HepG2 (cell line): ENCODE measurements at regions not wholly inside any gene's neighbourhood (a gene's known extent, or its start where the extent isn't known, plus 50 kb on each side); places are given as distances from the start of the nearest gene placed in this dataset.
A peak's percentile ranks its signal among the peaks of the same experiment; 100 is the strongest.

Experiments used
- BORCS8-MEF2B ChIP-seq: sonication (generic); formaldehyde crosslinking; IDR thresholded peaks from 2 replicates; pipeline ENCODE4 v1.8.0; 2022; ENCODE audit warnings: mild to moderate bottlenecking, missing genetic modification reagents
- CTCF ChIP-seq: sonication (generic); formaldehyde crosslinking; IDR thresholded peaks from 2 replicates; pipeline ENCODE4 v1.5.0; 2020; ENCODE audit warnings: mild to moderate bottlenecking, missing genetic modification reagents, moderate library complexity
- ETV5 ChIP-seq: IDR thresholded peaks from 2 replicates; pipeline ENCODE4 v1.6.1; 2018; ENCODE audit warnings: missing biosample characterization, missing genetic modification reagents, inconsistent platforms, borderline replicate concordance
- FOXO4 ChIP-seq: sonication (generic); formaldehyde crosslinking; conservative IDR thresholded peaks from 2 replicates; pipeline ENCODE4 v1.8.1; 2023; ENCODE audit warnings: missing genetic modification reagents
- GABPB1 ChIP-seq: IDR thresholded peaks from 2 replicates; pipeline ENCODE4 v1.6.1; 2016; ENCODE audit warnings: mild to moderate bottlenecking, missing genetic modification reagents, moderate library complexity, missing compliant biosample characterization
- ISL2 ChIP-seq: sonication (generic); formaldehyde crosslinking; IDR thresholded peaks from 2 replicates; pipeline ENCODE4 v1.5.0; 2020; ENCODE audit warnings: missing genetic modification reagents
- KLF9 ChIP-seq: IDR thresholded peaks from 2 replicates; pipeline ENCODE4 v1.6.1; 2016; ENCODE audit warnings: low read depth
- MNT ChIP-seq: fragments of 450-650 bp; IDR thresholded peaks from 2 replicates; pipeline ENCODE4 v1.6.1; 2016
- NR2C2 ChIP-seq: sonication (generic); formaldehyde crosslinking; IDR thresholded peaks from 2 replicates; pipeline ENCODE4 v1.4.0; 2020; ENCODE audit warnings: missing genetic modification reagents, mild to moderate bottlenecking, moderate library complexity, borderline replicate concordance
- POGZ ChIP-seq: sonication (generic); formaldehyde crosslinking; IDR thresholded peaks from 2 replicates; pipeline ENCODE4 v1.4.0; 2020; ENCODE audit warnings: mild to moderate bottlenecking, missing genetic modification reagents
- RNF219 ChIP-seq: sonication (generic); formaldehyde crosslinking; IDR thresholded peaks from 2 replicates; pipeline ENCODE4 v1.5.0; 2020; ENCODE audit warnings: mild to moderate bottlenecking, missing genetic modification reagents
- SAP130 ChIP-seq: IDR thresholded peaks from 2 replicates; pipeline ENCODE4 v1.6.1; 2016; ENCODE audit warnings: low read depth
- SOX13 ChIP-seq, 3 experiments: fragments of 450-650 bp in 1 of 3; sonication (generic) in 1 of 3; formaldehyde crosslinking in 1 of 3; IDR thresholded peaks in 2 of 3; conservative IDR thresholded peaks in 1 of 3; 2 replicates each; pipeline versions ENCODE4 v1.5.0 to v1.6.1; 2016 to 2020; ENCODE audit warnings: antibody characterized with exemption in 1 of 3, mild to moderate bottlenecking in 1 of 3, missing compliant biosample characterization in 1 of 3, missing genetic modification reagents in 1 of 3, moderate library complexity in 1 of 3
- TFAP4 ChIP-seq: sonication (generic); IDR thresholded peaks from 2 replicates; pipeline ENCODE4 v1.6.1; 2016; ENCODE audit warnings: low read depth, borderline replicate concordance
- ZNF33A ChIP-seq: sonication (generic); formaldehyde crosslinking; IDR thresholded peaks from 2 replicates; pipeline ENCODE4 v1.5.1; 2020; ENCODE audit warnings: missing genetic modification reagents, mild to moderate bottlenecking, moderate library complexity, borderline replicate concordance
- ZNF432 ChIP-seq: sonication (generic); formaldehyde crosslinking; IDR thresholded peaks from 2 replicates; pipeline ENCODE4 v1.5.0; 2020; ENCODE audit warnings: missing genetic modification reagents, mild to moderate bottlenecking, borderline replicate concordance
- ZNF501 ChIP-seq: sonication (generic); formaldehyde crosslinking; IDR thresholded peaks from 2 replicates; pipeline ENCODE4 v1.5.1; 2020; ENCODE audit warnings: mild to moderate bottlenecking, moderate library complexity, missing genetic modification reagents
- ZNF503 ChIP-seq: sonication (generic); formaldehyde crosslinking; IDR thresholded peaks from 2 replicates; pipeline ENCODE4 v1.4.0; 2020; ENCODE audit warnings: missing genetic modification reagents
- ZNF644 ChIP-seq: IDR thresholded peaks from 2 replicates; pipeline ENCODE4 v1.6.1; 2016; ENCODE audit warnings: low read depth
- ZNF777 ChIP-seq: sonication (generic); formaldehyde crosslinking; IDR thresholded peaks from 2 replicates; pipeline ENCODE4 v1.4.0; 2020; ENCODE audit warnings: missing genetic modification reagents
- ZNF782 ChIP-seq: sonication (generic); formaldehyde crosslinking; IDR thresholded peaks from 2 replicates; pipeline ENCODE4 v1.4.0; 2020; ENCODE audit warnings: missing genetic modification reagents, mild to moderate bottlenecking, borderline replicate concordance

GRCh38 chr2:16069663-16069932 is 129.2 kb downstream of the MYCN start (continued):
- no peak for TF ChIP-seq MNT
- TF ChIP-seq ZNF503, result peak; percentile 68
- peak; percentile 80 for TF ChIP-seq ZNF644 (CRISPR knock-in tag)
- TF ChIP-seq ZNF432 (CRISPR knock-in tag), result no peak
- no peak for TF ChIP-seq ZNF782 (CRISPR knock-in tag)
- peak; percentile 29; the same call in 1 of the 2 replicates for TF ChIP-seq ETV5 (CRISPR knock-in tag)
- TF ChIP-seq ZNF501 (CRISPR knock-in tag), result no peak
- 0 out of 2 replicates have a peak, but pooled peaks have one; percentile 6 for TF ChIP-seq KLF9 (CRISPR knock-in tag)
- TF ChIP-seq RNF219 (CRISPR knock-in tag), result no peak
- TF ChIP-seq BORCS8-MEF2B, result 0 out of 2 replicates have a peak, but pooled peaks have one; percentile 8
- peak; percentile 22; the same call in 1 of the 2 replicates for TF ChIP-seq POGZ (CRISPR knock-in tag)
- peak; percentile 42 for TF ChIP-seq SAP130 (CRISPR knock-in tag)
- TF ChIP-seq GABPB1 (CRISPR knock-in tag), result no peak
- 0 out of 2 replicates have a peak, but pooled peaks have one; percentile 4 for TF ChIP-seq CTCF
- TF ChIP-seq NR2C2 (CRISPR knock-in tag), result no peak; the same call in 1 of the 2 replicates
- no peak for TF ChIP-seq ZNF777 (CRISPR knock-in tag)
- TF ChIP-seq ISL2, result peak; percentile 85
- TF ChIP-seq SOX13 (IDR thresholded peaks at IDR 0.05), result no peak
- TF ChIP-seq SOX13 (CRISPR knock-in tag; conservative IDR thresholded peaks at IDR 0.05 in 1 of 2, IDR thresholded peaks at IDR 0.05 in 1 of 2), result peak in 1 of 2 experiments; percentile 83; a peak in 2 of 4 replicates
- no peak for TF ChIP-seq TFAP4
- TF ChIP-seq ZNF33A (CRISPR knock-in tag), result no peak
- TF ChIP-seq FOXO4 (CRISPR knock-in tag), result 0 out of 2 replicates have a peak, but pooled peaks have one; percentile 67
